ENCODE measurements at regions not wholly inside any gene's neighbourhood (a gene's known extent, or its start where the extent isn't known, plus 50 kb on each side); places are given as distances from the start of the nearest gene placed in this dataset.

DNA sequence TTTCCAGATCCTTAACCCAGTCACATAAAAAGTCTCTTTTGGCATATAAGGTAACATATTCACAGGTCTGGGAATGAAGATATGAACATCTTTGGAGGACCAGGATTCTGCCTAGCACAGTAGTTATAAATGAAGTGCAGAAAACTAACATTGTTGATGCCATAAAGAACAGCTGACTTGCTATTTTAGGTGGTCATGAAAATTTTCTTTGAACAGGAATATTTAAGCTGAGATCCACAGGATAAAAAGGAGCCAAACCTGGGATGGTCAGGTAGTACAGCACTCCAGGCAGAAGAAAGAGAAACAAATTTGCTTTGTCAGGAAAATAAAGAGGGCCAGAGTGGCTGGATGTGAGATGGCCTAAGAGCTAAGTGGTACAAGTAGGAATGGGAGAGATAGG lies 80.0 kb downstream of the CENPW start:
- DNase-seq, result no peak

DNA sequence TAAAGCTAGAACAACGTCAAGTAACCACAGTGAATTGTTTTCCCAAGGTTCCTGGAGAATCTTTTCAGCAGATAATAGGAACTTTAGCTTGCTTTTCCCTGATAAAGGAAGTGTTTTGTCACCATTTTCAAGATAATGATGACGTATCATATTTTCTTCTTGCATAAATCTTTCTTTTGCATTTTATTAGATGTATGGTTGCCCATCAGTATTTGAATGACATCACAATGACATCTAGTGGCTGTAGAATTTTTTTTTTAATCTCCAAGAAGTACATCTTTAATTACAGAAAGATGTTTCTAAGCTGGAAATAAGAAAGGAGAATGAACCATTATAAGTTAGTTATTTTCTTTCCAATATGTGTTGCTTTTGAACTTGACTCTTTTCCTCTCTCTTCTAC lies 83.0 kb downstream of the CENPW start:
- no peak for DNase-seq

GRCh38 chr6:126427713-126428112 lies 87.8 kb downstream of the CENPW start:
- no peak for DNase-seq

- no peak for DNase-seq
Observed at GRCh38 chr6:126429866-126430265, 90.0 kb downstream of the CENPW start.

DNA sequence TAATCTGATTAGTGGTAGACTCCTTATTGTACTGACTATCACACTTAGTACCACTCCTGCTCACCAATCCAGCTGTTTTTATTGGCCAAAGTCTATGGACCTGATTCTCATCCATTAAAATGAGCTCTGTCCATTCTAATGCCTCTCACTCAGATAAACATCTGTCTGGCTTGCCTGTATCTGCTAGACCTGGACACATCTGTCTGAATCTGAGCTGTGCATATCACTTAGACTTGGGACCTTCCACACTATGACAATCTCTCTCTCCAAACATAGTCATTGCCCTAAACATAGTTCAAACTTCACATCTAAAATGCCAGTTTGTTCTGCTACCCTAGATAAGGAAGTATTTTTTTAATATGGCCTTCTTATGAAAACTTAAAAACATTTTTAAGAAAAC lies 92.6 kb downstream of the CENPW start:
- DNase-seq, result no peak

DNA sequence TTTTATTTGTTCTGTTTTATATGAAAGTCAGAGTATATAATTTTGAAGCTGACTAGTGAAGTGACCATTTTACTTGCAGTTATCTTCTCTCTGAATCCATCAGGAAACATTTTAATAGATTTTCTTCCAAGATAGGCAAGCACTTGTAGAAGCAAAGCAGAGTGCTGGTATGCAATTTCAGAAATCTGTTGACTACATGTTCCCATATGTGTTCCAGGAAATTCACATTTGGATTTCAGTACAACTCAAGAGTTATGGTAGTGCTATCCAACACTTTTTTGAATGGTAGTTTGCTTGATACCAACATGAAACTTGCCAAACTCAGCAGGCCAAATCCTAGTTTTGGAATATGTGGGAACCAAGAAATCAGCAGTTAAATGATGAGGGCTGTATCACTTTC lies 94.0 kb downstream of the CENPW start:
- DNase-seq, result no peak

DNA sequence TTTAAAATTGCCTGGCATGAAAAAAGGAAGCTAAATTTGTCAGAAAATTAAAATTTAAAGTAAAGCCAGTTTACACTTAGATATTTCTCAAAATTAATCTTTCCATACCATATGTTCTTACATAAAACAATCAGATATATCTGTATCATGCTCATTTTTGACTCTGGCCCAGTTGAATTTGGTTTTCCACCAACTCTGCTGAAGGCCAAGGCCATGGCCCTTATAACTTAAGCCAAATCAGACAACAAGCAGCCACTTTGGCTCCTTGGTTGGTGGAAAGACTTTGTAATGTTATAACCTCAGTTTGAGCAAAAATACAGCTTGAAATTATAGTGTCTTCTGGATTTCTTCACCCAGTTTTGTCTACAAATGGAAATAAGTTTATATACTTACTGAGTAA lies 97.3 kb downstream of the CENPW start:
- DNase-seq, result no peak

DNA sequence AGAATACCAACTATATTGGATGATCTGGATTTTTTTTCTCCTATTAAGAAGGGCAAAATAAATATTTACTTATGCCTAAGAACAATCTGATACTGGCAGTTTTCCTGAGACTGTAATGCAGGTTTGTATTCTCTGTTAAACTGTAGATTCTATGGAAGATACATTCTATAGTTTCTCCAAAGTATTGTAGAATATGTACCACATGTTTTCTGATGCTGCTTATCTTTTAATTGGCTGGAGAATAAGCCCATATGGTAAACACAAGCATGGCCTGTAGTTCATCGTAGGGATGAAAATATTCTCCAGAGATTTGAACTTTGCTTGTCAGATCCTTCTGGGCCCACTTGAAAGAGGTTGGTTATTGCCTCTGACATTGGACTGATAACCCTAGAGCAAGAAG lies 99.1 kb downstream of the CENPW start:
- DNase-seq, result no peak

DNA sequence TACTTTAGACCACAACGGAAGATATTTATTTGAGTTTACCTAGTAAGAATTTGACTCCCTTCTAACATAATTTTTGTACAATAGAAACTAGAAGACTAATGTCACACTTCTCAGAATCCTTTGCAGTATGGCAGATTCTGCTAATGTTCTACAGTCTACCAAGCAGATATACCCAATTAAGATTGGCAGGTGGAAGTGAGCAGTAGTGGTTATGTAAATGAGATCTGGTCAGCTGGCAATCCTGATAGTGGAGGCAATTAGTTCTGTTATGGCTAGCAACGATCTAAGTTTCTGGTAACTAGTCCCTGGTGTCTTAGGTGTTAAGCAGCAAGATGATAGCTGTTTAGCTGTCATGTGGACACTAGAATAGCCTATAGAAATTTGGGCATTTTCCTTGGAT lies 101.0 kb downstream of the CENPW start:
- no peak for DNase-seq

DNA sequence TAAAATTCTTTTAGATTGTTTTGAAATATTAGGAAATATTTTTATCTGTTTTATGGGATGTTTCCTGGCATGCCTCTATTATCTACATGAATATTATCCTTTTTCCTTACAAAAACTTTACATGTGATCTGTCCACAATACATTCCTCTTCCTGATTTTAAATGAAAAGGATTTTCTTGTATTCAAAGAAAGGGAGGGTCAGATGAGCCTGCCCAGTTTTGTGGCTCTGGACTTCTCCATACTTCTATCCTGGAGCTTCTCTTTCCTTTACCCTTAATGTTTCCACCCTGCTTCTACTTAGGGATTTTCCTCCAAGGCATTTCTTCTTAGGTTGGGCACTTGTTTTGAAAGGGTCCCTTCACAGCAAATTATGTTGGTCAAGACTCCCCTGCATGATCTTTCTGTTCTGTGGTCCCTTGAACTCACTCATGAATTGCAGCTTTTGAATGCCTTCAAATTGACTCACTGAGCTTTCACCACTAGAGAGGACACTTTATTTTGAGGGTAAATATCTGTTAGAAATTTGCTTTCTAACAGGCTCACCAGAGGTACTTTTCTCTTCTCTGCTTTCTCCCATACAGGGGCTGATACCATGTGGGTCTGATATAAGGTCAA lies 104.9 kb downstream of the CENPW start:
- no peak for DNase-seq

DNA sequence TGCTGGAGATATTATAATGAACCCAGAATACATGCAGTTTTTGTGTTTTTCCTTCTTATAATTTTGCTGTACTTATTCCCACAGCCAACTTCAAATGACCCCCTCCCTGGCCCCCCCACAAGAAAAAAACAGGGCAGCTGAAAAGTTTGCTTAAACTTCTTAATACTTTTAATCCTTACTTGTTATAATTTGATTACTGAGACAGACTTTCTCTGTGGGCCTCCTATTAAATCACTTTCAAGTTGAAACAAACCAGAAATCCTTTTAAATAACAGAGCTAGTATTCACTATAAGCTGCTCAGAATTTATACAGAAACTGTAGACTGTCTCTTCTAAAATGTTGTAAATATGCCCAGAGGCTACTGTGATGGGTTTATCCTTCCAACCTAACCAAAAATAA lies 106.3 kb downstream of the CENPW start:
- no peak for DNase-seq

DNA sequence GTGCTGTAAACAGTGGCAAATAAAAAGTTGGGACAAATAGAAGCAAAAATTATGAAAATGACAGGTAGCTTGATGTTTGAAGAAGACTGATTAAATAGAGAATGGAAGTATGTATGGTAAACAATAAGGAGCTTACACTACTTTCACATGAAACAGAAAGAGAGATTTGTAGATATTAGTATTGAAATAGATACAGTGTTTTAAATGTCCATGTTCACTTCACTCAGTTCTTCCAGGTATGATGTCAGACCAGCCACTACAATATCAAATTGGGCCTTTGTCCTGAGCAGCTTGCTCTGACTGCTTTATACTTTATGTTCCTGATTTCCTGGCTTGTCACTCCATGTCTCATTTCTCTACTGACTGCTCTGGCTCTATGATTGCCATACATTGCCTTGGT lies 107.5 kb downstream of the CENPW start:
- no peak for DNase-seq

GRCh38 chr6:126461045-126461444 lies 121.1 kb downstream of the CENPW start:
- no peak for DNase-seq

DNA sequence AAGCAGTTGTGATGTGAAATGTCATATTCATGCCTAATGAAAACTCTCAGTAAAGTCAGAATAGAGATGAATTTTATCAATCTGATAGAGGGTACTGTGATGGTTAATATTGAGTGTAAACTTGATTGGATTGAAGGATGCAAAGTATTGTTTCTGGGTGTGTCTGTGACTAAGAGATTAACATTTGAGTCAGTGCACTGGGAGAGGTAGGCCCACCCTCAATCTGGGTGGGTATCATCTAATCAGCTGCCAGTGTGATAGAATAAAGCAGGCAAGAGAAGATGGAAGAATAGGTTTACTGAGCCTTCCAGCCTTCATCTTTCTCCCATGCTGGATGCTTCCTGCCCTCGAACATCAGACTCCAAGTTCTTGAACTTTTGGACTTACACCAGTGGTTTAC lies 124.3 kb downstream of the CENPW start:
- no peak for DNase-seq

DNA sequence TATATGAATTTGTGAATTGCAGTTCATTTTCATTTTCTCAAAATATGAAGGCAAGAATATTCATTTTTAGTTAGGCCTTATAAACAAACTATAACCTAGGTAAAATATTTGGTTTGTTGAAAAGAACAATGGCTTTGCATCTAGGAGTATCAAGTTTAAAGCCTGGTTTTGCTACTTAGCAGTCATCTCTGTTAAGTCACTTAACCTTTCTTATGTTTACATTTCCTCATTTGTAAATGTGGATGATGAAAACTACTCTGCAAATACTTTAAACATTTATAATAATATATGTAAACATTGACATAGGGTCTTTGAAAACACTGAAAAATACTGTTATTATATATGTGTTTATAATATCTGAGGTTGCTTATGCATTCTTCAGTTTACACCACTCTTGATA lies 135.5 kb downstream of the CENPW start:
- DNase-seq, result no peak

DNA sequence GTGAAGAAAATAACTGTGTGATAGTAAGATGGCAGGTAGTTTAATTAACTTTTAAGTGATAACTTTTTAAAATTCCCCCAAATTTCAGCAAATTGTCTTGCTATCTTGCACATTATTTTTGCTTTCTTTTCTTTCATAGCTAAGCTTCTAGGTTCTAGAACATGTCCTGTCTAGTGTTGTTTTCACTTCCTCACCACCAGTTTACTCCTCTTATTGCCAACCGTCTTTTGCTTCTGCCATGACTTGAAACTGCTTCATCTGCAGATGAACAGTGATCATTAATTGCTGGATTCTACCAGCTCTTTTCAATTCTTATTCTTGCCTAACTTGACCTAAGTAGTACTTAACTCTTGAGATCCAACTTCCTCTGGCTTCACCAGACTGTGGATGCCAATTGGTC lies 137.8 kb downstream of the CENPW start:
- no peak for DNase-seq

DNA sequence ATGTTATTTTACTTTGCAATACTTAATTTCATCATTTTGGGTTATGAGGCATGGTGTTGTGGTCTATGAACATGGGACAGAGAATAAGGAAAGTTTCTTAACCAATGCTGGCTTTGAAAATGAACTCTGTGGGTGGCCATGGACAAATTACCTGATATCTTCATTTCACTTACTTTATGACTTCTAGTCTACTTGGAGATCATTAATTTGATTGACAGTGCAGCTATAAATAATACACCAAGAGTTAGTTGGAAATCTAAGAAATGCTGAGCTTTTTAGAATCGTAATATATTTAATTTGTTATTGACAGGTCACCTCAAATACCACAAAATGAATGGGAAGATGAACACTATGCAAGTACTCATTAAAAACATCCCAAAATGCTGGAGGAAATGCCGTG lies 140.4 kb downstream of the CENPW start:
- no peak for DNase-seq

DNA sequence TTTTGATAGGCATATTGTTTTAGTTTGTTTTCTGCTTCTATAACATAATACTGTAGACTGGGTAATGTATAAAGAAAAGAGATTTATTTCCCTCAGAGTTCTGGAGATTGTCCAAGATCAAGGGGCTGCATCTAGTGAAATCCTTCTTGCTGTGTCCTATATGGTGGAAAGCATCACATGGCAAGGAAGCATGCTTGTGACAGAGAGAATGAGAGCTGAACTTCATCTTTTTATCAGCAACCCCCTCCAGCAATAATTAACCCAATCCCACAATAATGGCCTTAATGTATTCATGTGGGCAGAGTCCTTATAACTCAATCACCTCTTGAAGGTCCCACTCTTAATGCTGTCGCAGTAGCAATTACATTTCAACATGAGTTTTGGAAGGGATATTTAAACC lies 141.4 kb downstream of the CENPW start:
- DNase-seq, result no peak

DNA sequence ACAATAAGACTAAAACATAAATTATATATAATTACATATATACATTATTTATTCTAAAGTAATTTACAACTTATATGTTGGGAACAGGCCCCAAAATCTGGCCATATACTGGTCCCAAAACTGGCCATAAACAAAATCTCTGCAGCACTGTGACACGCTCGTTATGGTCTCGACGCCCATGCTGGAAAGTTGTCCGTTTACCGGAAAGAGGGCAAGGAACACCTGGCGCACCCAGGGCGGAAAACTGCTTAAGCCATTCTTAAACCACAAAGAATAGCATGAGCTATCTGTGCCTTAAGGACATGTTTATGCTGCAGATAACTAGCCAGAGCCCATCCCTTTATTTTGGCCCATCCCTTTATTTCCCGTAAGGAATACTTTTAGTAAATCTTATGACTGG lies 164.9 kb downstream of the CENPW start:
- DNase-seq, result no peak

- no peak for DNase-seq
Observed at GRCh38 chr6:126513198-126513597, 173.3 kb downstream of the CENPW start.

- DNase-seq, result no peak
Observed at GRCh38 chr6:126516411-126516810, 176.5 kb downstream of the CENPW start.

- peak; percentile 6 for DNase-seq
Observed at GRCh38 chr6:126524811-126525326, 185.0 kb downstream of the CENPW start.

- no peak for DNase-seq
Observed at GRCh38 chr6:126526547-126526946, 186.6 kb downstream of the CENPW start.

DNA sequence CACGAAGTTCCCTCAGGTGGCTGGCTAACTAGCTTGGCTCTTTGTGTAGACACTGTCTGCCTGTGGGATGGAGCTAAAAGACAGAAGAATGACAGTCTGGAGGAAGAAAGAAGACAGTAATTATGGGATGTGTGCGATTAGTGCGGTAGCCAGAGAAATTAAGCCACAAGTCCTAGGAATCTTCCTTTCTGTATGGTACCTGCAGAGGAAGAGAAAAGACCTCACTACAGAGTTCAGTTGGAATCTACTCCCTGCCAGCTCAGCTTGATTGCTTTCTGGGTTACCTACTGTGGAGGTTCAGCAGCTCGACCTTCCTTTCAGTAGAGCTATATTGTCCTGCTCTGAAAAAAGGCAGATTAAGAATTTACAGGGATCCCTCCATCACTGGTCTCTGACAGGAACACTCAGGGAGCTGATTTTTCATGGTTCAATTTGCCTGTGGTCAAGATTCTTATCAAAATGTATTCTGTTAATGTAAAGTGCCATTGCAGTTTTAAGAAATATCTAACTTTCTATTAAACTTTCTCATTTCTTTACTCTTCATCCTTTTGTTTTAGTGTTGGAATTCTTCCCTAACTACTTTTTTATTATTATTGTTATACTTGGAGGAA lies 187.2 kb downstream of the CENPW start:
- no peak for DNase-seq
